ENCODE measurements at regions not wholly inside any gene's neighbourhood (a gene's known extent, or its start where the extent isn't known, plus 50 kb on each side); places are given as distances from the start of the nearest gene placed in this dataset.
A peak's percentile ranks its signal among the peaks of the same experiment; 100 is the strongest.

- TF ChIP-seq CTCF (IDR thresholded peaks at IDR 0.05; ENCODE audit: control insufficient read depth, insufficient read depth, low read depth, low read length, missing control alignments) = peak; percentile 5
- DNase-seq (ENCODE audit: low read depth) = no peak
- no peak overlapping the region for H3K4me3 ChIP-seq (ENCODE audit: control insufficient read depth, low read depth, low read length)
These were observed 227.4 kb downstream of the KLF5 start for GRCh38 chr13:73286177-73286576.

GRCh38 chr13:73284081-73284874, 225.5 kb downstream of the KLF5 start:
- no peak for TF ChIP-seq CTCF (IDR thresholded peaks at IDR 0.05; ENCODE audit: control insufficient read depth, insufficient read depth, low read depth, low read length, missing control alignments)
- no peak for DNase-seq (ENCODE audit: low read depth)
- no peak overlapping the region for H3K4me3 ChIP-seq (ENCODE audit: control insufficient read depth, low read depth, low read length)

GRCh38 chr13:73283636-73284035, 224.8 kb downstream of the KLF5 start:
- TF ChIP-seq CTCF (IDR thresholded peaks at IDR 0.05; ENCODE audit: control insufficient read depth, insufficient read depth, low read depth, low read length, missing control alignments) = no peak
- H3K4me3 ChIP-seq (ENCODE audit: control insufficient read depth, low read depth, low read length) = no peak overlapping the region
- DNase-seq (ENCODE audit: low read depth) = no peak

- no peak overlapping the region for H3K4me3 ChIP-seq (ENCODE audit: control insufficient read depth, low read depth, low read length)
- no peak for DNase-seq (ENCODE audit: low read depth)
- TF ChIP-seq CTCF (IDR thresholded peaks at IDR 0.05; ENCODE audit: control insufficient read depth, insufficient read depth, low read depth, low read length, missing control alignments) = no peak
These were observed 222.9 kb downstream of the KLF5 start for GRCh38 chr13:73281746-73282145.

GRCh38 chr13:73278186-73278585, 219.4 kb downstream of the KLF5 start:
- TF ChIP-seq CTCF (IDR thresholded peaks at IDR 0.05; ENCODE audit: control insufficient read depth, insufficient read depth, low read depth, low read length, missing control alignments) = no peak
- no peak overlapping the region for H3K4me3 ChIP-seq (ENCODE audit: control insufficient read depth, low read depth, low read length)
- no peak for DNase-seq (ENCODE audit: low read depth)

GRCh38 chr13:73275163-73275562, 216.4 kb downstream of the KLF5 start:
- no peak for TF ChIP-seq CTCF (IDR thresholded peaks at IDR 0.05; ENCODE audit: control insufficient read depth, insufficient read depth, low read depth, low read length, missing control alignments)
- no peak overlapping the region for H3K4me3 ChIP-seq (ENCODE audit: control insufficient read depth, low read depth, low read length)
- DNase-seq (ENCODE audit: low read depth) = no peak
